ENCODE measurements at regions not wholly inside any gene's neighbourhood (a gene's known extent, or its start where the extent isn't known, plus 50 kb on each side); places are given as distances from the start of the nearest gene placed in this dataset.

DNA sequence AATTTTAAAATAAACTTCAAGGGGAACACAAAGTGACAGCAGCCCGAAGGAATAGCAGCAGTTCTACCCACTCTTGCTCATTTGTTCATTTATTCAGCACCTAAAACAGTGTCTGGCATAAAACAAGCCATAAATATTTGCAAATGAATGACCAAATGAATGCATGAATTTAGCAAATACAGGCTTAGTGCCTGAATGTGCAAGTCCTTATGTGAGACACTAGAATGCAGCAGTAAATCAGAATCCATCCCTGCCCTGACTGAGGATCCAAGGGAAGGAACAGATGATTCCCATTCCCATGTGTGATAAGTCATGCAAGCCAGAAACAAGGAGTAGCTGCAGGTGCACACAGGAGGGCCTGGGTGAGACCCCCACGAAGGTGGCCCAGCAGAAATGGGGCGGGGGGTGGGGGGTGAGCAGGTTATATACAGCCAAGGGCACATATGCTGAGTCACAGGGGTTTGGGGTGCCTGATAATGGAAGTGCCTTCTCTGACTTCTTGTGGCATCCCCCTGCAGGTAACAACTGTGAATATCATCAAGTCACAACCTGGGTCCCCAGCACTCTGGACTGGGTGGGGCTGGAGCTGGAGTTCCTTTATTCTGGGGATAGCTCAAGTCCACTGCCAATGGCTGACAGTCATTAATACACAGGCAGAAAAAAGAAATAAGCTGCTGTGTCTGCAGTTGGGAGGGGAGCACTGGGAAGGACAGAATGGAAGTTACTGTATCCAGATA is 311.9 kb downstream of the TXNL1 start:
- 61% methylated on average over 3 of the region's 3 CpGs for WGBS
- Histone ChIP-seq H3K27ac (ENCODE audit: low read depth) (no peak overlapping the region), H3K4me1 (ENCODE audit: insufficient read depth) (no peaks in the 10 kb centered on the region), H3K4me3 (ENCODE audit: low read depth, low read length) (no peak overlapping the region), H3K36me3 (ENCODE audit: insufficient read depth) (no peaks in the 10 kb centered on the region)
- DNase-seq (ENCODE audit: extremely low spot score): no peak

DNA sequence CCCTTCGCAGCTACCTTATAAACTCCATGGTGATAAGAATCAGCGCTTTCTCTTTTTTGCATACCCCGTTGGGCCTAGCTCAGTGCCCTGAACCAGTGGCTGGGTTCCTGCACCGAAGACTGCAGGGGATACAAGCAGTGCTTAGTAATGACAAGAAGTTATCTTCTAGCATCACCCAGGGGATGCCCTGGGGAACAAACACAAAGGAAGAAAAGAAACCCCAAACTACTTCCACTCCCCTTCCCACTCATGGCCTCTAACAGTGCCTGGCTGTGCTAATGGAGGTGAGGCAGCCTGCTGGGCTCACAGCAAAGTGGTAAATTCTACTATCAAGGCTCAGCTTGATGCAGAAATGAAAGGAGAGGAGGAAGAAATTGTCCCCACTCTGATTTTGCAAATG is 314.7 kb downstream of the TXNL1 start:
- DNase-seq (ENCODE audit: extremely low spot score): no peak
- H3K36me3 ChIP-seq (ENCODE audit: insufficient read depth): no peaks in the 10 kb centered on the region
- H3K4me3 ChIP-seq (ENCODE audit: low read depth, low read length): no peak overlapping the region
- WGBS: 88% methylated on average over 4 of the region's 4 CpGs
- no peaks in the 10 kb centered on the region for H3K4me1 ChIP-seq (ENCODE audit: insufficient read depth)
- H3K27ac ChIP-seq (ENCODE audit: low read depth): no peak overlapping the region

DNA sequence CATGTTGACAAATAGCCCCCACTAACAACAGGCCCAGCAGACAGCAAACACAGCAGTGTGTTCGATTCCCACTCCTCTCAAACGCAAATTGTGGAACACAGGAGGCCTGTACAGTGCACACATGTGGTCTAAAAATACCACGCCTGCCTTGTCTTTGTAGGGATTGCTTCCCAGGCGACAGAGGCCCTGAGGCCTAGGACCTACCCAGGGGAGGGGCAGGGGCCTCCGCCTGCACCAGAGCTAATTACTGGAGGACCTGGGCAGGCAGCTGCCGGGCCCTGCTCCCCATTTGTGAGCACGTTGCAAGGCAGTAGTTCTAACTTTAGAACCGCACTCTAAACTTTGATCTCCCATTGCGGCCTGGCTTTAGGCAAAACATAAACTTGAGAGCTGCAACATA is 316.0 kb downstream of the TXNL1 start:
- no peak for DNase-seq (ENCODE audit: extremely low spot score)
- no peaks in the 10 kb centered on the region for H3K4me1 ChIP-seq (ENCODE audit: insufficient read depth)
- 82% methylated on average over 9 of the region's 9 CpGs for WGBS
- no peak overlapping the region for H3K27ac ChIP-seq (ENCODE audit: low read depth)
- H3K36me3 ChIP-seq (ENCODE audit: insufficient read depth): no peaks in the 10 kb centered on the region
- no peak overlapping the region for H3K4me3 ChIP-seq (ENCODE audit: low read depth, low read length)

DNA sequence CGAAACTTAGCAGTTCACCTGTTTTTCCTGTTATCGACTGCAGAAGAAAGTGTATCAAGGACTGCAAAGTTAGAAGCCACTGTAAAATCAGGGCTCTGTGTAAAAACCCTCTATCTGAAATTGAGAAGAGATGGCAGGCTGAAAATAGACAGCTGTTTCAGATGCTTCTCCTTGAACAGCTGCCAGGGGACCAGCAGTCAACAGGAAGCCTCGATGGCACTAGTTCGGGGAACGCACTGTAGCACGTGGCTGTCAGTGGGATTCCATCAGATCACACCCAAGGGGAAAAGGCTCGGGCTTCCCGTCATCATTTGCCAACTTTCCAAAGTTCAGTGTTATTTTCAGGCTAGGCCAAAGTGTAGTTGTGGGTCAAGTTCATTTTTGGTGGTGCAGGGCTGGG is 316.9 kb downstream of the TXNL1 start:
- Histone ChIP-seq H3K27ac (ENCODE audit: low read depth) (no peak overlapping the region), H3K36me3 (ENCODE audit: insufficient read depth) (no peaks in the 10 kb centered on the region), H3K4me1 (ENCODE audit: insufficient read depth) (no peaks in the 10 kb centered on the region), H3K4me3 (ENCODE audit: low read depth, low read length) (no peak overlapping the region)
- no peak for DNase-seq (ENCODE audit: extremely low spot score)
- WGBS: 43% methylated on average over 8 of the region's 8 CpGs

DNA sequence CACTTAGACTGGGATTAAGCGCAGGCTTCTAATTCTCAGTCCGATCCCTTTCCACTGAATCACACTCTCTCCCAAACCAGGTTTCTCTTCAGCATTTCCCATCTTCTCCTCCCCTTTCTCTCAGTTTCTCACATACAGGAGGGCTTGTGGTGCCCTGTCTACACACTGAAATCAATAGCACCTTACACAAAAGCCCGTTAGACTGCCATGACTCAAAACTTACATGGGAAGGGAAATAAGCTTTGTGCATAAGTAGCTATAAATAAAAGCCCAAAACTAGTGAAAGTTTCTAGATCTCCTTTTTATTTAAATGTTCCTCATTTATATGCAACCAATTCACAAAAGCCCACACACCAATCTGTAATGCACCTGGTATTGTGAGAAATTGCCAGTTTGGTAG is 318.4 kb downstream of the TXNL1 start:
- H3K27ac ChIP-seq (ENCODE audit: low read depth): no peak overlapping the region
- no peaks in the 10 kb centered on the region for H3K36me3 ChIP-seq (ENCODE audit: insufficient read depth)
- WGBS: 94% methylated on average over 3 of the region's 3 CpGs
- no peaks in the 10 kb centered on the region for H3K4me1 ChIP-seq (ENCODE audit: insufficient read depth)
- H3K4me3 ChIP-seq (ENCODE audit: low read depth, low read length): no peak overlapping the region
- no peak for DNase-seq (ENCODE audit: extremely low spot score)

DNA sequence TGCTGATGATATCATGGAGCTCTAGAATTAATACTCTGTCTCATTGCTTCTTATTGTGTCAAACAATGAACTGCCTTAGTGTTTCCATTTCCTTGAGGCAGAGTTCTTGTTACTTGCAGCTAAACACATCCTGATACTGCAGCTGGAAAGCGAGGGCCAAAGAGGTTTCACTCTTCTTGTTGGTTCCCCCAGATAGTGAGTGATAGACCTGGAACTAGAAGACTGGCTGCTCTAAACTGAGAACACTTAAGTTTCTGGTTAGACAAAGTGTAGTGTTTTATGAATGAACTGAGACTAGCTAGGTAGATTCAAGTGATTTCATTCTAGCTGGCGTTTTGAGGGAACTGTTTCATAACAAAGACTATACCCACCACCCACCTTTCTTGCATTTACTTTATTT is 321.7 kb downstream of the TXNL1 start:
- Histone ChIP-seq H3K4me3 (ENCODE audit: low read depth, low read length) (no peak overlapping the region), H3K27ac (ENCODE audit: low read depth) (no peak overlapping the region), H3K36me3 (ENCODE audit: insufficient read depth) (no peaks in the 10 kb centered on the region), H3K4me1 (ENCODE audit: insufficient read depth) (no peaks in the 10 kb centered on the region)
- no peak for DNase-seq (ENCODE audit: extremely low spot score)
- WGBS: 88% methylated on average over 2 of the region's 2 CpGs

DNA sequence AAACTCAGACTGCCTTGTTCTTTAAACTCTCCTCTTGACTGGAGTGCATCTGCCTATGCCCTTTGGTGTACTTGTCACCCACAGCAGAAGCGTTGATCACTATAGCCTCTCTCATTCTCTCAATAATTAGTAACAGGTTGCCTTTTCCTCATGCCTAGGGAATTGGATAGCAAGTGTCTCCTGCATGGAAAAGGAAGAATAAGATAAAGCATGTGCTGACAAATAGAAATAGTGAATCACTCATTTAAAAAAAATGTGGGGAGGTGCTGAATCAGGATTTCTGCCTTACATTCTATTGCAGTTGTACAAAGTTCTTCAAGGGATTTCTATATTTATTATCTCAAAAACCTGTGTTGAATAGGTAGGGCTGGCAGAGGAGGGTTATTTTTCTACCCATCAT is 323.0 kb downstream of the TXNL1 start:
- H3K4me1 ChIP-seq (ENCODE audit: insufficient read depth): no peaks in the 10 kb centered on the region
- H3K4me3 ChIP-seq (ENCODE audit: low read depth, low read length): no peak overlapping the region
- no peaks in the 10 kb centered on the region for H3K36me3 ChIP-seq (ENCODE audit: insufficient read depth)
- no peak overlapping the region for H3K27ac ChIP-seq (ENCODE audit: low read depth)
- WGBS: 71% methylated on average over 1 of the region's 1 CpG
- no peak for DNase-seq (ENCODE audit: extremely low spot score)

DNA sequence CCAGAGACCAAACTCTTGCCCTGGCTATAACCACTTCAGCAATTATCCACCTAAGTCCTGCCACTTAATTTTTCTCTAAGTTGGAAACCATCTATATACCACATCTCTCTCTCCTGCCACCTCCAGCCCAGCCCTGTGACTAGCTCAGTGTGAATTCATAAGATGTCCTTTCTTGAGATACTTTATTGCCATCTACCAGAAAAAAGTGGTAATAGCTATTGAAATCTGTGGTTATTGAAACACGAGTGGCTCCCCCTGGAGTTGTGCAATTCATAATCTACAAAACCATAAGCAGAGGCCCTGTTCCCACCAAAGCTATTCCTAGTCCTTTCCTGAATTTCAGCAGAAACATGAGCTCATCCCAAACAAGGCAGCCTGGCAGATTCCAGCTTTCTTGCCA is 324.0 kb downstream of the TXNL1 start:
- WGBS: 85% methylated on average over 1 of the region's 1 CpG
- Histone ChIP-seq H3K4me1 (ENCODE audit: insufficient read depth) (no peaks in the 10 kb centered on the region), H3K27ac (ENCODE audit: low read depth) (no peak overlapping the region), H3K36me3 (ENCODE audit: insufficient read depth) (no peaks in the 10 kb centered on the region), H3K4me3 (ENCODE audit: low read depth, low read length) (no peak overlapping the region)
- no peak for DNase-seq (ENCODE audit: extremely low spot score)

DNA sequence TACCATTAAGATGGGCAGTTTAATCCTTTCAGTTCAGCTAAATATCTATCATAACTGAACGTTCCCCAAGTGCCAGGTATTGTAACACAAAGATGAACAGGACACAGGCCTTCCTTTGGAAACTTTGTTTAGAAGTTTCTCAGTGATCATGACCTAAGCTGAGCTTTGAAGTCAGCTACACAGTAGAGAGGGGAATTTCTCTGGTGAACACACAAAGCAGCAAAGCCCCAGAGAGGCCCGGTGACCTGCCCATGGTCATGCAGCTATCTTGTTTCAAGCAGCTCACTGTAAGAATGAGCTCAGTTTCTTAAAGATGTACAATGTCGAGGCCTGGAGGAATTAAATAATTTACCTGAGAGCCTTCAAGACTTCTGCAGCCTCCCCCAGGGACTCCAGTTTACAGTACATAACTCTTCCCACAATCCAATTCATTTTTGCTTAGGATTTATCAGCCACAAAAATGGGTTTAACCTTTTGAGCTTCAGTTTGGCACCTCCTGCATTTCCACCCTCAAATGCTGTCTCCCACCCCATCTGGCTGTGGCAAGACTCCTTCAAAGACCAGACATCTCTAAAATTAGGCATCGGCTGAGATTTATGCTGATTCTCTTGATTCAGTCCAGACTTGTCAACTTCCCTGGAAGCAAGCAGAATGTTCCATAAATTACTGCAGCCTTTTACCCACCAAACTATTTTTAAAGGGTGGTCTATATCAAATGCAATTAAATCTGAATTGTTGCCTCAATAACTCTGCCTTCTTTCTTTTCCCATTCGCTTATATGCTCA is 325.6 kb downstream of the TXNL1 start:
- 74% methylated on average over 5 of the region's 5 CpGs for WGBS
- Histone ChIP-seq H3K4me3 (ENCODE audit: low read depth, low read length) (no peak overlapping the region), H3K36me3 (ENCODE audit: insufficient read depth) (no peaks in the 10 kb centered on the region), H3K4me1 (ENCODE audit: insufficient read depth) (no peaks in the 10 kb centered on the region), H3K27ac (ENCODE audit: low read depth) (no peak overlapping the region)
- DNase-seq (ENCODE audit: extremely low spot score): no peak

DNA sequence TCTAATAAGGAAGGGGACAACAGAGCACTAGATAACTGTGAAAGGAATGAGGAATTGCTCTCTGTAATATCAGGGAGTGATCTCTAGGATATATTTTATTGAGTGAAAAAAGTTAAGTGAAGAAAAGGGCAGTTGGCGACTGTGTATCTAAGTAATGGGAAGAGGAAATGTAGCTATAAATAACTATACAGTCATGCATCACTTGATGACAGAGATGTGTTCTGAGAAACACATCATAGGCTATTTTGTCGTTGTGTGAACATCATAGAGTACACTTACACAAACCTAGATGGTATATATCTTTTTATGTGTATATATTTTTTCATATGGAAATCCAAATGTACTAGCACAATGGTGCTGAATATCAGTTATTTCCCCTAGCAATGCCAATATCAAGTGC is 329.3 kb downstream of the TXNL1 start:
- H3K36me3 ChIP-seq (ENCODE audit: insufficient read depth): no peaks in the 10 kb centered on the region
- H3K27ac ChIP-seq (ENCODE audit: low read depth): no peak overlapping the region
- H3K4me3 ChIP-seq (ENCODE audit: low read depth, low read length): no peak overlapping the region
- H3K4me1 ChIP-seq (ENCODE audit: insufficient read depth): no peaks in the 10 kb centered on the region
- 49% methylated on average over 2 of the region's 2 CpGs for WGBS
- DNase-seq (ENCODE audit: extremely low spot score): no peak

DNA sequence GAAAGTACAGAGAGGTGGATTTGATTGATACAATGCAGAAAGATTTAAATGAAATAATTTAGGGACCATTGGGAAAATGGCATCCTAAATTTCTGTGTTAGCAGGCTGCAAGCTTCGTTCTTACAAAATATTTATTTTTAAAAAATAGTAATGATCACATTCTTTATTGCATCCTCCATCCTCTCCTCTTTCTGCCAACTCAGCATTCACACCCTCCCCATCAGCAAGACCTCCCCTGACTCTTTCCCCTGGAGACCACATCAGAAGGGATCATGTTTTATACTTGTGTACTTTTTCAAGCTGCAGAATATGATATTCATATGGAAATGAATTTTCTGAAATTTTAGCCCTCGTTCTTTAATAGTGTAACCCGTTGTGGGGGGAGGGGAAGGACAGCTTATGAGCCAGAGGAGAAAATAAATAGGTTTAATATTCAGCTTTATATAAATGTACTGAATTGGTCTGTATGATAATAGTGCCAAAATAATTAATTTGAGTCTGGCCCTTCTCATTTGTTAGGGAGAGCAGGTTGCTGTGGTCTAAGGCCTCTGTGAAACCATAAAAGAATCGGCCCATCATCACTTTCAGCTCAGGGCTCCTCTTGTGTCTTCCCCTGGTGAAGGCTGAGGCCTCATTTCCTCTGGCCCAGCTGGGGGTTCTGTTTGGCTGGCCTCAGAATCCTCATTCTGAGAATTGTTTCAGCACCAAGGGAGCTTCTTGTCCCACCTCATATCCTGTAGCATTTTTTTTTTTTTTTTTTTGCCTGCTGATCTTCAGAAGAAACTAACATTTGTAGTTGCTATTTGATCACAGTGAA is 330.8 kb downstream of the TXNL1 start:
- no peaks in the 10 kb centered on the region for H3K36me3 ChIP-seq (ENCODE audit: insufficient read depth)
- 69% methylated on average over 4 of the region's 4 CpGs for WGBS
- no peaks in the 10 kb centered on the region for H3K4me1 ChIP-seq (ENCODE audit: insufficient read depth)
- no peak overlapping the region for H3K4me3 ChIP-seq (ENCODE audit: low read depth, low read length)
- DNase-seq (ENCODE audit: extremely low spot score): no peak
- no peak overlapping the region for H3K27ac ChIP-seq (ENCODE audit: low read depth)

DNA sequence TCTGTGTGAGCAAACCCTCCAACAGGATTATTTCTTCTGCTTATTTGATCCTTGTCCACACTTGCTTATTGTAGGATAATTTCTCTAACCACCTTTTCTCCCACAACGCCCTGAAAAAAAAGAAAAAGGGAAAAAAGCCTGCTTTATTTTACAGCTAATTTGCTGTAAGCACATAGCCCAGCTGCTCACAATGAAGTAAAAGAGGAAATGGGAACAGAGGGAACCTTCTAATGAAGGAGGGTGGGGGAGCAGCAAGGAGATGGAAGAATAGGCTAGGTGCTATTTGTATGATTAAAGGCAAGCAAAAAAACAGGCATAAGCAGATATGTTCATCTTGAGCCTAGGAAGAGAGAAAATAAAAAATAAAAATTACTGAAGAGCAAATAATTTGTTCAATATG is 331.6 kb downstream of the TXNL1 start:
- DNase-seq (ENCODE audit: extremely low spot score): no peak
- Histone ChIP-seq H3K27ac (ENCODE audit: low read depth) (no peak overlapping the region), H3K4me3 (ENCODE audit: low read depth, low read length) (no peak overlapping the region), H3K36me3 (ENCODE audit: insufficient read depth) (no peaks in the 10 kb centered on the region), H3K4me1 (ENCODE audit: insufficient read depth) (no peaks in the 10 kb centered on the region)
- WGBS: 58% methylated on average over 1 of the region's 1 CpG

DNA sequence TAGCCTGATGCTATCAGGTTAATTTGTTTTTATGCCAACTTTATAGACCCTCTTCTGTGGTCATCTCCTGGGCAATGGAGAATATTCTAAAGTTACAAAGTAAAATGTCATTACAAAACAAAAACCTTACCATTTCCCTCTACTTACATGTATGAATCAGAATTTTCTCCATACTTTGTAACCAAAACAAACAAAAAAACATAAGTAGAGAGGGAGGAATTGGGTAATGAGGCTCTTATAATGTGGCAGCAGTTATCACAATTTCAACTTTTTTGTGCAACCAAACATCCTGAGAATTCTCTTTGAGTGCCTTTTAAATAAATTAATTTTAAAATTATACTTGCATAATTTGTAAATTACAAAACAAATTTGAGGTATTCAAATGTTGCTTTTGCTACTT is 332.8 kb downstream of the TXNL1 start:
- H3K4me1 ChIP-seq (ENCODE audit: insufficient read depth): no peaks in the 10 kb centered on the region
- no peak overlapping the region for H3K27ac ChIP-seq (ENCODE audit: low read depth)
- no peak overlapping the region for H3K4me3 ChIP-seq (ENCODE audit: low read depth, low read length)
- H3K36me3 ChIP-seq (ENCODE audit: insufficient read depth): no peaks in the 10 kb centered on the region
- no peak for DNase-seq (ENCODE audit: extremely low spot score)

DNA sequence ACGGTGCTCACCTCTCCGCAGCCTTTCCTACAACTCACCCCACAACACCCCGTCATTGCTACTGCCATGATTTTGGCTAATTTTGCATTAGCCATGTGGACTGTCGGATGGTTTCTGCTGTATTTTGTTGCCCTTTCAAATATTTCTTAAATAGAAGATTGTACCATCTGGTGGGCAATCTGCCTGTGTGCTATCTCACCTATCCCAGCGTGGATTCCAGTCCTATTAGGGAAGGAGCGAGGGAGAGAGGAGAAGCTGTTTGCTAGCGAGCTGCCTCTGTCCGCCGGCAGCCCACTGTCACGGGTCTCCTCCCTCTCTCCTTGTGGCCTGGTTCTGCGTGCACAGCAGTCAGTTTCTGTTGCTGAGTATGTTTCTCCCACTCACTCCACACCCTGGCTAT is 336.2 kb downstream of the TXNL1 start:
- Histone ChIP-seq H3K4me3 (ENCODE audit: low read depth, low read length) (no peak overlapping the region), H3K4me1 (ENCODE audit: insufficient read depth) (no peaks in the 10 kb centered on the region), H3K36me3 (ENCODE audit: insufficient read depth) (no peaks in the 10 kb centered on the region), H3K27ac (ENCODE audit: low read depth) (no peak overlapping the region)
- DNase-seq (ENCODE audit: extremely low spot score): no peak
- WGBS: 92% methylated on average over 11 of the region's 11 CpGs

Measured in urinary bladder (tissue), 3 donors.